Immature natural killer cell (primary cell): ENCODE measurements at regions not wholly inside any gene's neighbourhood (a gene's known extent, or its start where the extent isn't known, plus 50 kb on each side); places are given as distances from the start of the nearest gene placed in this dataset.

Source experiments
- DNase-seq, 3 donors: peaks; one replicate each; pipeline ENCODE4 v3.0.0; 2022; ENCODE audit warnings: mixed read lengths in 1 of 3
- H3K27ac Mint-ChIP-seq, 6 donors: one replicate each; pipeline ENCODE4 v1.8.0; 2020; ENCODE audit warnings: mixed read lengths in 6 of 6, mild to moderate bottlenecking in 5 of 6, inconsistent platforms in 4 of 6, moderate library complexity in 3 of 6
- H3K27me3 Mint-ChIP-seq, 3 donors: one replicate each; pipeline ENCODE4 v1.8.0; 2020 to 2021; ENCODE audit warnings: low read depth in 3 of 3, mild to moderate bottlenecking in 3 of 3, mixed read lengths in 3 of 3, moderate library complexity in 3 of 3, inconsistent platforms in 1 of 3
- H3K36me3 Mint-ChIP-seq, 3 donors: one replicate each; pipeline ENCODE4 v1.8.0; 2020; ENCODE audit warnings: mixed read lengths in 3 of 3, inconsistent platforms in 2 of 3, mild to moderate bottlenecking in 2 of 3
- H3K4me1 Mint-ChIP-seq, 2 donors: one replicate each; pipeline ENCODE4 v1.8.0; 2020; ENCODE audit warnings: inconsistent platforms in 2 of 2, mild to moderate bottlenecking in 2 of 2, mixed read lengths in 2 of 2, moderate library complexity in 1 of 2
- H3K4me3 Mint-ChIP-seq, 5 donors: one replicate each; pipeline ENCODE4 v1.8.0; 2020; ENCODE audit warnings: mild to moderate bottlenecking in 5 of 5, mixed read lengths in 5 of 5, inconsistent platforms in 3 of 5, moderate library complexity in 3 of 5
- H3K9me3 Mint-ChIP-seq, 6 donors: one replicate each; pipeline ENCODE4 v1.8.0; 2020; ENCODE audit warnings: mild to moderate bottlenecking in 6 of 6, mixed read lengths in 6 of 6, inconsistent platforms in 4 of 6, moderate library complexity in 3 of 6

DNA sequence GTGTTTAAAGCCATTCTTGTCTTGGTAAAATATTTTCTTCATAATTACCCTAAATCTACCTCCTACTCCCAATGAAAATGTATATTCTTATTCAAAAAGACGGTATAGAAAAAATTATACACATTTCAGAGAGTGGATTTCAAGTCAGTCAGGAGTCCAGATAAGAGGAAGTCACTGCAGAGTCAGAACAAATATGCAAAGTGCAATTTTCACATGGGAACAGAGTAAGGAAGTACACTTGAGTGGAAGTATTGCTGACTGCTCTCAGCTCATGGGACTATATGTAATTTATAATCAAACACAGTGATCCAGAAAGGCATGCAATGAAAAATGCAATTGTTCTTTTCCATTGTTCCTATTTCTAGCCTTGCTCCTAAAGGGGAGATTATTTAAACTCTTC, 1128.0 kb downstream of the AACS start:
- no peaks in the 10 kb centered on the region for H3K36me3 Mint-ChIP-seq
- no peaks in the 10 kb centered on the region for H3K4me1 Mint-ChIP-seq
- no peak overlapping the region for H3K4me3 Mint-ChIP-seq
- peaks cover 0 to 5% (median 5%) of the 10 kb centered on the region in 3 donors for H3K27me3 Mint-ChIP-seq
- peaks cover 0 to 28% (median 7%) of the 10 kb centered on the region in 6 donors for H3K9me3 Mint-ChIP-seq
- no peak overlapping the region for H3K27ac Mint-ChIP-seq
- no peak for DNase-seq

- Mint-ChIP-seq H3K4me1 (no peaks in the 10 kb centered on the region), H3K27me3 (peaks cover 3% of the 10 kb centered on the region in 3 donors), H3K9me3 (peaks cover 0 to 19% (median 5%) of the 10 kb centered on the region in 6 donors), H3K27ac (no peak overlapping the region), H3K4me3 (no peak overlapping the region), H3K36me3 (no peaks in the 10 kb centered on the region)
- no peak for DNase-seq
Measured at GRCh38 chr12:126196263-126196662, 1131.0 kb downstream of the AACS start.

- Mint-ChIP-seq H3K27me3 (peaks cover 3 to 5% (median 3%) of the 10 kb centered on the region in 3 donors), H3K4me3 (no peak overlapping the region), H3K36me3 (no peaks in the 10 kb centered on the region), H3K4me1 (no peaks in the 10 kb centered on the region), H3K27ac (no peak overlapping the region), H3K9me3 (peaks cover 0 to 16% (median 5%) of the 10 kb centered on the region in 6 donors)
- no peak for DNase-seq
Measured at GRCh38 chr12:126198516-126198915, 1133.3 kb downstream of the AACS start.

DNA sequence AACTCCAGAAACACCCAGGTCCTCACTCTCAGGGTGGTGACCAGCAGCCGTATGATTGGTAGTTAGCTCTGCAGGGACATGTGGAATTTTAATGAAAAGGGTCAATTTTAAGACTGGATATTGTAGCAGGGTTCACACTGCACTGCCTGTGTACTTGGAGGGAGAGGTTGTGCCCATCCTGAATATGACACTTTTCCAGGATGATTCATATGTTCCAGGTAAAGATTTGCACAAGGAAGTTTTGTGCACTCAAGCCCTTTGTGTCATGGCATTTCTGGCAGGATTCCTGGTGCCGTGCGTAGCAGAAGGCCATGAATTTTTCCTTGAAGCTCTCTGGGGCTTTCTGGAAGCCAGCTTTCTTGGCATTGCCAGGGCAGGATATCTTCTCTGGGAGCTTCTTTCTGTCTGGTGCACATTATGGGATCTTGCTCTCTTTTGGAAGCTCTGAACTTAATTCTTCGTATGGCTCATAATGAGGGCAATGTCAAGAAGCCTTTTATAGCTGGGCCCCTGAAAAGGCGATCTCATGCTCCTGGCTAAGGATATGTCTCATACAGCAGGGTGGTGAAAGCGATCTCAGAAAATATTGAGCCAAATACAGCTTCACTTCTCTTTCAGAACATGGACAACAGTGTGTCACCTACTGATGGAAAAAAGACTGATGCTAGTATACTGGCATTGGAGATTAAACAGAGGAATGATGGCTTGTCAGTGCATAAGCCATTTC, 1133.9 kb downstream of the AACS start:
- no peak overlapping the region for H3K27ac Mint-ChIP-seq
- no peak for DNase-seq
- H3K4me3 Mint-ChIP-seq = no peak overlapping the region
- peaks cover 0 to 16% (median 6%) of the 10 kb centered on the region in 6 donors for H3K9me3 Mint-ChIP-seq
- peaks cover 3 to 5% (median 3%) of the 10 kb centered on the region in 3 donors for H3K27me3 Mint-ChIP-seq
- no peaks in the 10 kb centered on the region for H3K36me3 Mint-ChIP-seq
- no peaks in the 10 kb centered on the region for H3K4me1 Mint-ChIP-seq

- no peak for DNase-seq
- Mint-ChIP-seq H3K27ac (no peak overlapping the region), H3K36me3 (no peaks in the 10 kb centered on the region), H3K4me3 (no peak overlapping the region), H3K27me3 (peaks cover 3 to 5% (median 3%) of the 10 kb centered on the region in 3 donors), H3K4me1 (no peaks in the 10 kb centered on the region), H3K9me3 (peaks cover 0 to 11% (median 4%) of the 10 kb centered on the region in 6 donors)
Measured at GRCh38 chr12:126201981-126202537, 1136.8 kb downstream of the AACS start.

DNA sequence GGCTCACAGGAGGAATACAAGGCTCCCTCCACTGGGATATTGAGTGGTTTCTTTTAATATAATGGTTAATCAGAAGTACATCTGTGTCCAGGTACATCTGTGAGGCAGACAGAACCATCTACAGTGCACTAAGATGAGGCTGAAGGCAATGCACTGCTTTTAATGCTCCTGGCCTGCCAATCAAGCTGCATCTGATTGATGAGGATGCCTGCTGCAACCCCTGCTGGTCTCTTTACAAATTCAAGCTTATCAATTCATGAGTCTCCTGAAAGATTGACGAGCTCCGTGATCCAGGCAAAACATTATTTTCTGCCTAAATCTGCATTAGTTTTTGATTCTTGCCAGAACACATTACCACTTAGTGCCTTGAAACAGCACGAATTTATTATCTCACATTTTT, 1139.1 kb downstream of the AACS start:
- Mint-ChIP-seq H3K27me3 (peaks cover 0 to 5% (median 3%) of the 10 kb centered on the region in 3 donors), H3K27ac (no peak overlapping the region), H3K9me3 (peaks cover 0 to 8% (median 3%) of the 10 kb centered on the region in 6 donors), H3K4me1 (no peaks in the 10 kb centered on the region), H3K36me3 (no peaks in the 10 kb centered on the region), H3K4me3 (no peak overlapping the region)
- DNase-seq = no peak

DNA sequence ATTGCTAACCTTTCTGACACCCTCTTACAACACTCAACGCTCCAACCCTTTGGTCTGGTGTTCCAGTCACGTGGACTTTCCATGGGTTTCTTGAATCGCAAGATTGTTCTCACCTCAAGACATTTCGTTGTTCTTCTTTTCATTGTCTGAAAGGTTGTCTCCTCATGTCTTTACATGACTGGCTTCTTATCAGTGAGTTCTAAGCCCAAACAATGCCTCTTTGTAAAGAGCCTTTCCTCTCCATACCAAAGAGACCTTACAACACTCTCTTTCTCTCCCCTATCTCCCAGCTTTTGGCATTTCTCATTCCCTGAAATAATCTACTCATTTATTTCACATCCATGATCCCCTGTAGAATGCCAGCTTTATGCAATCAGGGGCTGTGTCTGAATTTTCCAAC, 1144.8 kb downstream of the AACS start:
- Mint-ChIP-seq H3K9me3 (peaks cover 0 to 7% (median under 1%) of the 10 kb centered on the region in 6 donors), H3K27ac (no peak overlapping the region), H3K4me3 (no peak overlapping the region), H3K4me1 (no peaks in the 10 kb centered on the region), H3K27me3 (peaks cover 0 to 3% (median under 1%) of the 10 kb centered on the region in 3 donors), H3K36me3 (no peaks in the 10 kb centered on the region)
- DNase-seq = no peak

- Mint-ChIP-seq H3K4me1 (no peaks in the 10 kb centered on the region), H3K27me3 (peaks cover 0 to 3% (median 2%) of the 10 kb centered on the region in 3 donors), H3K4me3 (no peak overlapping the region), H3K9me3 (peaks cover 0 to 7% (median under 1%) of the 10 kb centered on the region in 6 donors), H3K36me3 (no peaks in the 10 kb centered on the region), H3K27ac (no peak overlapping the region)
- no peak for DNase-seq
Measured at GRCh38 chr12:126210448-126210847, 1145.2 kb downstream of the AACS start.

DNA sequence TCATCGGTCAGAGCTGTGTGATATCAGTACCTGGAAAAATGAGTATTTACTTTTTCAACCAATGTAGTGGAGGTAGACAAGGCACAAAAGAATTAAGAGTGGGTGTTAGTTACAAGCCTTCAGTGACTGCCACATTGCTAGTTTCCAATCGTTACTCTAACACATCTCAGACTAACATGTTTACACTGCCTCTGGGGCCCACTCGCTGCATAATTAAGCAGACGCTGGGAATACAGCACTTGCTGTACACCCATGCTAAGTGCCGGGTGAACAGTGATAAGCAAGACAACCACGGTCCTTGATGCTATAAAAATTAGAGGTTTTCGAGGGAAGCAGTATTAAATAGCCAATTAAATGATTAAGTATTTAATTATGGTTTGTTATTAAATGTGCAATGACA, 1147.6 kb downstream of the AACS start:
- Mint-ChIP-seq H3K9me3 (peaks cover 0 to 7% (median 0%) of the 10 kb centered on the region in 6 donors), H3K36me3 (no peaks in the 10 kb centered on the region), H3K4me1 (no peaks in the 10 kb centered on the region), H3K27ac (no peak overlapping the region), H3K4me3 (no peak overlapping the region), H3K27me3 (peaks cover 0 to 3% (median 2%) of the 10 kb centered on the region in 3 donors)
- DNase-seq = no peak

DNA sequence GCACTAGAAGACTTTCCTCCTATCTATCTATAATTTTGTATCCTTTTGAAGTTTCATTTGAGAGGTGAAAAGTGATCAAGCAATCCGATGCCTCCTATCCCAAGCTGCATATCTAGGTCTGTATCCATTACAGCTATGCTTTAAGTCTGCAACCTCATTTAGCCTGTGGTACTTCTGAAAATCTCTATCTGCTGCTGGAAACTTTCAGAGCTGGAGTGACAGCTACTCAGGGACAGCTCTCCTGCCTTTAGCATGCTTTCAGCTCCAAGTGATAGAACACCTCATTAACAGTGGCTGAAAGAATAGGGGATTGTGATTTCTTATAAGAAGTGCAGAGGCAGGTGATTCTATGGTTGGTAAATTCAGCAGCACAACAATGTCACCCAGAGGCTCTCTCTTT, 1153.5 kb downstream of the AACS start:
- Mint-ChIP-seq H3K27ac (no peak overlapping the region), H3K9me3 (peaks cover 0 to 4% (median 0%) of the 10 kb centered on the region in 6 donors), H3K36me3 (no peaks in the 10 kb centered on the region), H3K4me1 (no peaks in the 10 kb centered on the region), H3K4me3 (no peak overlapping the region), H3K27me3 (peaks cover 0 to 3% (median 2%) of the 10 kb centered on the region in 3 donors)
- no peak for DNase-seq

DNA sequence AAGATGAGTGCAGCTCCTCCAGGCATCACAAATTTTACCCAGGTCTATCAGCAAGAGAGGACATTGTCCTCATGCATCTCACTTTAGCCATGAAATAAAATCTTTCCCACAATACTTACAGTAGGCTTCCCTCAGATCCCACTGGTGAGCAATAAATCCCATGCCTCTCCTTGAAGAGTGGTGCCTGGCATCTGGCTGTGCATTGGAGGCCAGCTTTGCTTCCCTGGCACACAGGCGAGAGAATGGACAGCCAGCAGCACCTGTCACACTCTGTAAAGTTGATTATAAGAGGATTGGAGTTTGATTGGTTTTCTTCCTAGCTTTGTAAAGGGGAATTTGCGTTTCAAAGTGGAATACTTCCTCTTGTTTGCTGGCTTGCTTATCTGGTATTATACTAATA, 1153.9 kb downstream of the AACS start:
- Mint-ChIP-seq H3K36me3 (no peaks in the 10 kb centered on the region), H3K27me3 (peaks cover 0 to 3% (median 2%) of the 10 kb centered on the region in 3 donors), H3K4me1 (no peaks in the 10 kb centered on the region), H3K27ac (no peak overlapping the region), H3K4me3 (no peak overlapping the region), H3K9me3 (peaks cover 0 to 4% (median 0%) of the 10 kb centered on the region in 6 donors)
- DNase-seq = no peak

DNA sequence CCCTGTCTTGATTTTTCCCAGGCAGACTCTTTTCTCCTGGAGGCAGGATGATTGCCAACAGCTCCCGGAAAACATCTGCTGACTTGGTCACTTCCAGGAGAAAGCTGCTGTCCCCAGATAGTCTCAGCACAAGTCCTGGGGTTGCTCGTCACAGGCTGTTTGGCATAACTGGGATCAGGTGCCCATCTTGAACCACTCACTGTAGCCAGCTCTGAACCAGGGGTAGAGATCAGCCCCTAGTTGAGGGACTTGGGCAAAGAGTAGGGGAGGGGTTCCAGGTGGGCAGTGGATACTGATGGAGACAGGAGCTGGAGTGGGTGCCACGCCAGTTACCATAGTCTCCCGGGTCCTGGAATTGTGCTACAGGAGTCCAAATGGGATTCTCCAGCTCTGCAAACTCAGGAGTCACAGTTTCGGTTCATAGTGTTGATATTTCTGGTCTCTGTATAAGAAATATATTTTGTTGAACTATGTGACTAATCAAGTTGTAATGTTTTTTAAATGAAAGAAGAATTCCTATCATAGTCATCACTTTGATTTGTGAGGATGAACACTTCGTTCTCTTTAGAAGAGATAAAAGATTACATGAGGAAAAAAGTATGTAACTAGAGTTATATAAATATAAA, 1154.5 kb downstream of the AACS start:
- no peaks in the 10 kb centered on the region for H3K4me1 Mint-ChIP-seq

GRCh38 chr12:126224032-126224431, 1158.8 kb downstream of the AACS start:
- peaks cover 3 to 19% (median 7%) of the 10 kb centered on the region in 6 donors for H3K9me3 Mint-ChIP-seq
- no peak for DNase-seq
- H3K4me1 Mint-ChIP-seq = no peaks in the 10 kb centered on the region
- no peaks in the 10 kb centered on the region for H3K36me3 Mint-ChIP-seq
- H3K27ac Mint-ChIP-seq = no peak overlapping the region
- H3K27me3 Mint-ChIP-seq = peaks cover 0 to 1% (median 0%) of the 10 kb centered on the region in 3 donors
- no peak overlapping the region for H3K4me3 Mint-ChIP-seq

More for the DNA sequence above, 1154.5 kb downstream of the AACS start:
- no peaks in the 10 kb centered on the region for H3K36me3 Mint-ChIP-seq
- H3K9me3 Mint-ChIP-seq = peaks cover 0 to 4% (median 0%) of the 10 kb centered on the region in 6 donors
- H3K27ac Mint-ChIP-seq = no peak overlapping the region
- no peak overlapping the region for H3K4me3 Mint-ChIP-seq
- no peak for DNase-seq
- peaks cover 0 to 2% (median under 1%) of the 10 kb centered on the region in 3 donors for H3K27me3 Mint-ChIP-seq

GRCh38 chr12:126228936-126229335, 1163.7 kb downstream of the AACS start:
- H3K4me1 Mint-ChIP-seq = no peaks in the 10 kb centered on the region

More at GRCh38 chr12:126228936-126229335, 1163.7 kb downstream of the AACS start:
- DNase-seq = no peak
- H3K4me3 Mint-ChIP-seq = no peak overlapping the region
- no peak overlapping the region for H3K27ac Mint-ChIP-seq
- peaks cover 0 to 1% (median 0%) of the 10 kb centered on the region in 3 donors for H3K27me3 Mint-ChIP-seq
- no peaks in the 10 kb centered on the region for H3K36me3 Mint-ChIP-seq
- H3K9me3 Mint-ChIP-seq = peaks cover 5 to 34% (median 8%) of the 10 kb centered on the region in 6 donors
